ENCODE measurements at regions not wholly inside any gene's neighbourhood (a gene's known extent, or its start where the extent isn't known, plus 50 kb on each side); places are given as distances from the start of the nearest gene placed in this dataset.

GRCh38 chr1:191528275-191528674 is 630.0 kb upstream of the RGS18 start:
- intact Hi-C loops (cut with DNase I), result no loop called here
- Histone ChIP-seq H3K9me3 (no peaks in the 10 kb centered on the region), H3K36me3 (no peaks in the 10 kb centered on the region), H3K27ac (replicated peaks in 1 of 4) (no peak overlapping the region), H3K4me3 (no peak overlapping the region), H3K27me3 (no peaks in the 10 kb centered on the region), H3K4me1 (no peaks in the 10 kb centered on the region)
- no peak for DNase-seq (ENCODE audit: extremely low spot score)
- TF ChIP-seq POLR2A (IDR thresholded peaks at IDR 0.05; ENCODE audit: low read depth) (no peak), POLR2AphosphoS5 (IDR thresholded peaks at IDR 0.05) (no peak), CTCF (IDR thresholded peaks at IDR 0.05) (no peak), EP300 (IDR thresholded peaks at IDR 0.05) (no peak)
- 75% methylated on average over 6 of the region's 6 CpGs for WGBS

- Histone ChIP-seq H3K36me3 (no peaks in the 10 kb centered on the region), H3K4me3 (no peak overlapping the region), H3K27me3 (no peaks in the 10 kb centered on the region), H3K4me1 (no peaks in the 10 kb centered on the region), H3K27ac (replicated peaks in 1 of 4) (no peak overlapping the region), H3K9me3 (no peaks in the 10 kb centered on the region)
- intact Hi-C loops (cut with DNase I), result no loop called here
- no peak for TF ChIP-seq EP300 (IDR thresholded peaks at IDR 0.05)
- no peak for TF ChIP-seq CTCF (IDR thresholded peaks at IDR 0.05)
- no peak for DNase-seq (ENCODE audit: extremely low spot score)
Measured at GRCh38 chr1:191530928-191531327, 627.3 kb upstream of the RGS18 start.

GRCh38 chr1:191533254-191533653 is 625.0 kb upstream of the RGS18 start:
- WGBS, result 88% methylated on average over 5 of the region's 5 CpGs
- H3K9me3 ChIP-seq, result peaks cover 0 to 9% (median 7%) of the 10 kb centered on the region in 4 donors
- no peaks in the 10 kb centered on the region for H3K4me1 ChIP-seq
- H3K27ac ChIP-seq (replicated peaks in 1 of 4), result no peak overlapping the region
- intact Hi-C loops (cut with DNase I), result no loop called here
- no peak for TF ChIP-seq POLR2A (IDR thresholded peaks at IDR 0.05; ENCODE audit: low read depth)
- no peak for TF ChIP-seq CTCF (IDR thresholded peaks at IDR 0.05)
- no peak for TF ChIP-seq EP300 (IDR thresholded peaks at IDR 0.05)
- TF ChIP-seq POLR2AphosphoS5 (IDR thresholded peaks at IDR 0.05), result no peak
- no peaks in the 10 kb centered on the region for H3K27me3 ChIP-seq
- H3K4me3 ChIP-seq, result no peak overlapping the region
- no peaks in the 10 kb centered on the region for H3K36me3 ChIP-seq
- DNase-seq (ENCODE audit: extremely low spot score), result no peak

GRCh38 chr1:191536791-191537429 is 621.4 kb upstream of the RGS18 start:
- TF ChIP-seq POLR2A (IDR thresholded peaks at IDR 0.05; ENCODE audit: low read depth) (no peak), EP300 (IDR thresholded peaks at IDR 0.05) (no peak), CTCF (IDR thresholded peaks at IDR 0.05) (no peak), POLR2AphosphoS5 (IDR thresholded peaks at IDR 0.05) (no peak)
- no peaks in the 10 kb centered on the region for H3K4me1 ChIP-seq
- intact Hi-C loops (cut with DNase I), result no loop called here

GRCh38 chr1:191541758-191542157 is 616.5 kb upstream of the RGS18 start:
- 87% methylated on average over 1 of the region's 1 CpG for WGBS
- Histone ChIP-seq H3K4me1 (peaks cover 0 to 1% (median 0%) of the 10 kb centered on the region in 4 donors), H3K9me3 (peaks cover 0 to 5% (median 5%) of the 10 kb centered on the region in 4 donors), H3K27me3 (no peaks in the 10 kb centered on the region), H3K27ac (replicated peaks in 1 of 4) (no peak overlapping the region), H3K4me3 (no peak overlapping the region), H3K36me3 (no peaks in the 10 kb centered on the region)
- TF ChIP-seq CTCF (IDR thresholded peaks at IDR 0.05), result no peak
- TF ChIP-seq POLR2A (IDR thresholded peaks at IDR 0.05; ENCODE audit: low read depth), result no peak
- no peak for TF ChIP-seq EP300 (IDR thresholded peaks at IDR 0.05)
- no peak for TF ChIP-seq POLR2AphosphoS5 (IDR thresholded peaks at IDR 0.05)
- intact Hi-C loops (cut with DNase I), result no loop called here
- DNase-seq (ENCODE audit: extremely low spot score), result no peak

More at GRCh38 chr1:191536791-191537429, 621.4 kb upstream of the RGS18 start:
- H3K9me3 ChIP-seq, result peaks cover 0 to 9% (median 7%) of the 10 kb centered on the region in 4 donors
- no peak for DNase-seq (ENCODE audit: extremely low spot score)
- H3K27ac ChIP-seq (replicated peaks in 1 of 4), result no peak overlapping the region
- H3K27me3 ChIP-seq, result no peaks in the 10 kb centered on the region
- whole genome bisulfite sequencing, result 75% methylated on average over 2 of the region's 2 CpGs
- H3K4me3 ChIP-seq, result no peak overlapping the region
- H3K36me3 ChIP-seq, result no peaks in the 10 kb centered on the region
